A673 (cell line): ENCODE measurements at regions not wholly inside any gene's neighbourhood (a gene's known extent, or its start where the extent isn't known, plus 50 kb on each side); places are given as distances from the start of the nearest gene placed in this dataset.

Experiments
- BruUV-seq: library from RNA; stranded (reverse); fragments of 400-500 nt; replicated peaks from 2 replicates; lab custom pipeline; 2021; lab: Mats Ljungman, UMichigan
- CTCF ChIA-PET: fragments of 300-600 bp; sonication (Branson Sonifier 250); formaldehyde crosslinking; loops from one replicate; lab custom pipeline; 2022; ENCODE audit warnings: antibody characterized with exemption; lab: Charles Lee
- POLR2A ChIA-PET: fragments of 300-600 bp; sonication (Branson Sonifier 250); formaldehyde crosslinking; loops from one replicate; lab custom pipeline; 2022; ENCODE audit warnings: antibody characterized with exemption; ENCODE audit not compliant: low non-redundant PET; lab: Charles Lee
- DNase-seq: peaks from one replicate; pipeline ENCODE4 v3.0.0-alpha.2; 2015; ENCODE audit warnings: low spot score
- H3K27ac ChIP-seq: fragments of 200-600 bp; sonication (generic); 2 replicates; pipeline ENCODE4 v1.5.1; 2016; ENCODE audit warnings: mixed run types, low read depth, mild to moderate bottlenecking, mixed read lengths, antibody characterized with exemption, low read length; ENCODE audit not compliant: poor library complexity, severe bottlenecking
- H3K27me3 ChIP-seq: fragments of 200-600 bp; sonication (generic); replicated peaks from 2 replicates; pipeline ENCODE4 v1.6.1; 2017; ENCODE audit warnings: mixed run types, low read depth, mild to moderate bottlenecking, mixed read lengths, antibody characterized with exemption, low read length; ENCODE audit not compliant: insufficient read depth, poor library complexity
- H3K36me3 ChIP-seq: fragments of 200-600 bp; sonication (generic); 2 replicates; pipeline ENCODE4 v1.6.1; 2016; ENCODE audit warnings: mixed run types, mild to moderate bottlenecking, mixed read lengths, antibody characterized with exemption, low read length; ENCODE audit not compliant: insufficient read depth, poor library complexity, severe bottlenecking
- H3K4me1 ChIP-seq: fragments of 200-600 bp; sonication (generic); 2 replicates; pipeline ENCODE4 v1.6.1; 2017; ENCODE audit warnings: mixed run types, mild to moderate bottlenecking, mixed read lengths, antibody characterized with exemption, low read length; ENCODE audit not compliant: insufficient read depth, poor library complexity, severe bottlenecking
- H3K4me3 ChIP-seq: fragments of 200-600 bp; sonication (generic); 2 replicates; pipeline ENCODE4 v1.5.1; 2016; ENCODE audit warnings: low read depth, mixed run types, mild to moderate bottlenecking, mixed read lengths, low read length; ENCODE audit not compliant: poor library complexity, severe bottlenecking
- H3K9me3 ChIP-seq: fragments of 200-600 bp; sonication (generic); 2 replicates; pipeline ENCODE4 v1.6.1; 2016; ENCODE audit warnings: mixed run types, low read depth, mild to moderate bottlenecking, mixed read lengths, antibody characterized with exemption, low read length; ENCODE audit not compliant: poor library complexity, severe bottlenecking
- EZH2 ChIP-seq: fragments of 200-600 bp; sonication (generic); IDR thresholded peaks from 2 replicates; pipeline ENCODE4 v1.6.1; 2017; ENCODE audit warnings: borderline replicate concordance, low read depth, mild to moderate bottlenecking, mixed read lengths, antibody characterized with exemption, low read length; ENCODE audit not compliant: poor library complexity, severe bottlenecking
- intact Hi-C: fragments of 100-400 bp; cut with micrococcal nuclease; formaldehyde crosslinking; loops from one replicate; pipeline ENCODE4 v1.10.0; 2022; ENCODE audit not compliant: unreplicated experiment
- TF ChIP-seq, protein P1 (sequence below): fragments of 300-800, 200-600 bp; sonication (generic); conservative IDR thresholded peaks from 2 replicates; pipeline ENCODE4 v1.5.1; 2017; ENCODE audit warnings: low read depth, mild to moderate bottlenecking, antibody characterized with exemption, low read length, moderate library complexity, mixed read lengths

DNA sequence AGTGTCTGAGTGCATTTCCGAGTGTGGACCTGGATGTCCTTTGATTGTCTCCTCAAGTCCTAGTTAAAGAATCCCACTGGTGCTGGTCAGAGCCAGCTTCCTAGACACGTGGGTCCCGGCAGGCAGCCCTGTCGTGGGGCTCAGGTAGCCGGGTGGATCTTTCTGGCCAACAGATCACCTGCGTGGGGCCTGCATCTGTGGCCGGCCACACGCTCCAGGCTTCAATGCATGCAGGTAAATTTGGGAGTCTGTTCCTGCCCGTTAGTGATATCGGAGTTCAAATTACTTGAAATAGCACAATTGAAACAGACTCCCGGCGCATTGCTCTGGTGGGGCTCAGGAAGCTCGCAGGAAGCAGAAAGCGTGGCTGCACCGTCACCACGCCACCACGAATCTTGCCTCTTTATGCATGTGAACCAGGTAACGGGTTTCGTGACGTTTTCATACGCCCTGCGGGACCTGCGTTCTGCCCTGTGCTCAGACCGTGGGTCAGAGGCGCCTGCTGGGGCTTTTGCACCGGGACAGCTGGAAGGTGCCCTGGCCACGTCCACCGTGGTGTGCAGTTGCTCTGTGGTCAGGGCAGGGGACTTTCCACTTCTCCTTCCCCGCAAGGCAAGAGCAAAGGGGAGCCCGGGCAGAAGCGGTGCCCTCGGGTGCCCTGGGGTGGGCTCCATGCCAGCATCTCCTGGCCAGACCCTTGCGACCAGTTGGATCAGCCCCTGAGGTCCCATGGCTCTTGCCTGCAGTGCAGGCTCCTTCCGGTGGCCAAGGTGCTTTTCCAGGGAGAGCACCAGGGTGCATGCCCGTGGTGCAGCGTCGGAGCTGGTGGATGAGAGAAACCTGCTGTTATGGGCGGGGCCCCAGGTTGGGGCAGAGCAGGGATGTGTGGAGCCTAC lies 803.5 kb downstream of the BRD1 start:
- no peak for DNase-seq
- BruUV-seq = no TSS peak
- H3K27me3 ChIP-seq = no peaks in the 10 kb centered on the region
- POLR2A ChIA-PET = no interaction called here
- intact Hi-C loops = no loop called here
- CTCF ChIA-PET = no interaction called here
- TF ChIP-seq EZH2 = no peak
- TF ChIP-seq, protein P1, sequence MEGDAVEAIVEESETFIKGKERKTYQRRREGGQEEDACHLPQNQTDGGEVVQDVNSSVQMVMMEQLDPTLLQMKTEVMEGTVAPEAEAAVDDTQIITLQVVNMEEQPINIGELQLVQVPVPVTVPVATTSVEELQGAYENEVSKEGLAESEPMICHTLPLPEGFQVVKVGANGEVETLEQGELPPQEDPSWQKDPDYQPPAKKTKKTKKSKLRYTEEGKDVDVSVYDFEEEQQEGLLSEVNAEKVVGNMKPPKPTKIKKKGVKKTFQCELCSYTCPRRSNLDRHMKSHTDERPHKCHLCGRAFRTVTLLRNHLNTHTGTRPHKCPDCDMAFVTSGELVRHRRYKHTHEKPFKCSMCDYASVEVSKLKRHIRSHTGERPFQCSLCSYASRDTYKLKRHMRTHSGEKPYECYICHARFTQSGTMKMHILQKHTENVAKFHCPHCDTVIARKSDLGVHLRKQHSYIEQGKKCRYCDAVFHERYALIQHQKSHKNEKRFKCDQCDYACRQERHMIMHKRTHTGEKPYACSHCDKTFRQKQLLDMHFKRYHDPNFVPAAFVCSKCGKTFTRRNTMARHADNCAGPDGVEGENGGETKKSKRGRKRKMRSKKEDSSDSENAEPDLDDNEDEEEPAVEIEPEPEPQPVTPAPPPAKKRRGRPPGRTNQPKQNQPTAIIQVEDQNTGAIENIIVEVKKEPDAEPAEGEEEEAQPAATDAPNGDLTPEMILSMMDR = no peak
- H3K4me1 ChIP-seq = peaks cover 11% of the 10 kb centered on the region
- no peak overlapping the region for H3K4me3 ChIP-seq
- H3K36me3 ChIP-seq = no peaks in the 10 kb centered on the region
- no peak overlapping the region for H3K27ac ChIP-seq
- H3K9me3 ChIP-seq = no peaks in the 10 kb centered on the region

DNA sequence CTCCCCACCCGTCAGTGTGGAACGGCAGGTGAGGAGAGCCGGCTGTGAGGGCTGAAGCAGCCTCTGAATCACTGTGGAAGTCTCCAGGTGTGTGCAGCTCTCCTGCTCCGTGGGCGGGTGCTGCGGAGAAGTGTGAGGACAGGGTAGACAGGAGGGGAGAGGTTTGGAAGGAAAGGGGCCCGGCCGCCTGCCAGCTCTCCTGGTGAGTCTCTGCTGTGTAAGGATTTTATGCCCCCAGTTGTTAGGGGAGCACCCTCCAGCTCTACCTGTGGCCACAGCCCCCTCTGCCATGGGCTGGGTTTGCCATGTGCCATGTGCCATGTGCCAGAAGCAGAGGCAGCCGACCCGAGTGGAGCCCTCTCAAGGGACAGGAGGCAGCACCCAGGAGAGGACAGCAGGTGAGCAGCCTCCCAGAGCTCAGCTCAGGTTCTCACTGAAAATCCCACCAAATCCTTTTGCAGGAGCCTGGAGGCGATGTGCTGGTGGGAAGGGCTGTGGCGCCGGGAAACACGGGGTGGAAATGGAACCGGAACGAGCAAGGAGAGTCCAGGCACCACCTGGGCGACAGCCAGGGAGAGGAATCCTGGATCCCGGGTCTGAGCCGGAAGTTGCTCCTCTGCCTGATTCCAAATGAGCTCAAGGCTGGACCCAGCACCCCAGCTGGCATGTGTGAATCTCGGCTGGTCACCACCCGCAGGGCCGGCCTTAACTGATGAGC lies 804.4 kb downstream of the BRD1 start:
- no peaks in the 10 kb centered on the region for H3K36me3 ChIP-seq
- CTCF ChIA-PET = no interaction called here
- POLR2A ChIA-PET = no interaction called here
- no peaks in the 10 kb centered on the region for H3K9me3 ChIP-seq
- H3K27me3 ChIP-seq = no peaks in the 10 kb centered on the region
- TF ChIP-seq, protein P1 = no peak
- BruUV-seq = no TSS peak
- DNase-seq = no peak
- no peak overlapping the region for H3K4me3 ChIP-seq
- no peak overlapping the region for H3K27ac ChIP-seq
- peaks cover 11% of the 10 kb centered on the region for H3K4me1 ChIP-seq
- intact Hi-C loops = no loop called here

DNA sequence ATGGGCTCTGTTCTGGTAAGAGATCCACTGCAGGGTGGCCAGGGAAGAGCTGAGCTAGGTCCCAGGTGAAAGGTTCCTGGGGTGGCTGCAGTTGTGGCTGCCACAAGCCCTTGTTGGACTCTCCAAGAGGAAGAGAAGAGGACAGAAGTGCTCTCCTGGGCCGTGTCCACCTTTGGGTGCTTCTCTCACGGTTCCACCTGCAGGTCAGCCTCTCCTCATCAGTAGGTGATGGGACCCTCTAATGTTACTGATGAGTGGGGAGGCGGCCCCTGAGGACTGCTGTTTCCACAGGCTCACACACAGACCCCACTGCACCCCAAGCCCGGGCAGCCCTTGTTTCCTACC lies 804.9 kb downstream of the BRD1 start:
- TF ChIP-seq EZH2 = no peak
- TF ChIP-seq, protein P1 = no peak
- no peak for DNase-seq
- POLR2A ChIA-PET = no interaction called here

More for the DNA sequence above, 804.9 kb downstream of the BRD1 start:
- Histone ChIP-seq H3K27me3 (no peaks in the 10 kb centered on the region), H3K27ac (no peak overlapping the region), H3K9me3 (no peaks in the 10 kb centered on the region), H3K4me3 (no peak overlapping the region), H3K4me1 (peaks cover 11% of the 10 kb centered on the region), H3K36me3 (no peaks in the 10 kb centered on the region)
- intact Hi-C loops = no loop called here
- BruUV-seq = no TSS peak
- CTCF ChIA-PET = no interaction called here
